SK-N-SH treated with all-trans-retinoic acid at 6 μM for 48 hours (cell line): ENCODE measurements at regions not wholly inside any gene's neighbourhood (a gene's known extent, or its start where the extent isn't known, plus 50 kb on each side); places are given as distances from the start of the nearest gene placed in this dataset.

Experiments used
- ATAC-seq: fragments of 200-7000 bp; cut with Tn5 transposase; 3 replicates; pipeline ENCODE4 v1.9.1; 2020; ENCODE audit warnings: mild to moderate bottlenecking, moderate library complexity
- BACH2 ChIP-seq: fragments of 250-450 bp; sonication (Bioruptor Pico); IDR thresholded peaks from 2 replicates; pipeline ENCODE4 v1.9.0; 2021; ENCODE audit warnings: mild to moderate bottlenecking, borderline replicate concordance
- CREB5 ChIP-seq: fragments of 250-450 bp; sonication (Bioruptor Pico); IDR thresholded peaks from 2 replicates; pipeline ENCODE4 v1.5.1; 2020; ENCODE audit warnings: low read depth, mild to moderate bottlenecking, moderate library complexity
- CSDC2 ChIP-seq: fragments of 250-450 bp; sonication (Bioruptor Pico); IDR thresholded peaks from 2 replicates; pipeline ENCODE4 v1.5.0; 2020; ENCODE audit warnings: mild to moderate bottlenecking, moderate library complexity
- CSRNP3 ChIP-seq: fragments of 250-450 bp; sonication (Bioruptor Pico); IDR thresholded peaks from 2 replicates; pipeline ENCODE4 v1.5.1; 2021; ENCODE audit warnings: mild to moderate bottlenecking, moderate library complexity
- GLIS3 ChIP-seq: fragments of 250-450 bp; sonication (Bioruptor Pico); IDR thresholded peaks from 2 replicates; pipeline ENCODE4 v1.5.0; 2020; ENCODE audit warnings: mild to moderate bottlenecking, moderate library complexity
- ISL1 ChIP-seq: fragments of 250-450 bp; sonication (Bioruptor Pico); IDR thresholded peaks from 2 replicates; pipeline ENCODE4 v2.1.2; 2022; ENCODE audit warnings: mild to moderate bottlenecking, moderate library complexity
- PATZ1 ChIP-seq: fragments of 250-450 bp; sonication (Bioruptor Pico); IDR thresholded peaks from 2 replicates; pipeline ENCODE4 v1.8.0; 2020; ENCODE audit warnings: mild to moderate bottlenecking, moderate library complexity, borderline replicate concordance
- POU6F1 ChIP-seq: fragments of 250-450 bp; sonication (Bioruptor Pico); IDR thresholded peaks from 2 replicates; pipeline ENCODE4 v1.8.0; 2021; ENCODE audit warnings: low read depth, mild to moderate bottlenecking, moderate library complexity, borderline replicate concordance
- RARB ChIP-seq: fragments of 250-450 bp; sonication (Bioruptor Pico); IDR thresholded peaks from 2 replicates; pipeline ENCODE4 v1.8.0; 2021; ENCODE audit warnings: mild to moderate bottlenecking, moderate library complexity
- SNAI2 ChIP-seq: fragments of 250-450 bp; sonication (Bioruptor Pico); IDR thresholded peaks from 2 replicates; pipeline ENCODE4 v1.5.0; 2020; ENCODE audit warnings: mild to moderate bottlenecking, moderate library complexity
- TCF4 ChIP-seq: fragments of 250-450 bp; sonication (Bioruptor Pico); IDR thresholded peaks from 2 replicates; pipeline ENCODE4 v1.8.0; 2021; ENCODE audit warnings: mild to moderate bottlenecking, moderate library complexity, borderline replicate concordance
- TSHZ2 ChIP-seq: fragments of 250-450 bp; sonication (Bioruptor Pico); IDR thresholded peaks from 2 replicates; pipeline ENCODE4 v1.5.0; 2020; ENCODE audit warnings: mild to moderate bottlenecking, moderate library complexity
- ZC3H10 ChIP-seq: fragments of 250-450 bp; sonication (Bioruptor Pico); IDR thresholded peaks from 2 replicates; pipeline ENCODE4 v1.5.1; 2021; ENCODE audit warnings: mild to moderate bottlenecking, moderate library complexity
- ZFP3 ChIP-seq: fragments of 250-450 bp; sonication (Bioruptor Pico); IDR thresholded peaks from 2 replicates; pipeline ENCODE4 v1.5.0; 2020; ENCODE audit warnings: mild to moderate bottlenecking, moderate library complexity
- ZFP30 ChIP-seq: fragments of 450-650 bp; formaldehyde crosslinking; IDR thresholded peaks from 2 replicates; pipeline ENCODE4 v1.5.0; 2022; ENCODE audit warnings: mild to moderate bottlenecking, moderate library complexity
- ZNF565 ChIP-seq: fragments of 450-650 bp; formaldehyde crosslinking; conservative IDR thresholded peaks from 2 replicates; pipeline ENCODE4 v1.5.0; 2020; ENCODE audit warnings: low read depth, mild to moderate bottlenecking, moderate library complexity
- ZNF70 ChIP-seq: fragments of 450-650 bp; formaldehyde crosslinking; IDR thresholded peaks from 2 replicates; pipeline ENCODE4 v1.5.0; 2020; ENCODE audit warnings: mild to moderate bottlenecking, moderate library complexity
- ZNF8 ChIP-seq: fragments of 450-650 bp; formaldehyde crosslinking; IDR thresholded peaks from 2 replicates; pipeline ENCODE4 v1.5.0; 2020; ENCODE audit warnings: mild to moderate bottlenecking, moderate library complexity

GRCh38 chr14:104369208-104369607 lies 210.4 kb upstream of the C14orf180 start:
- TF ChIP-seq ZNF565 (CRISPR knock-in tag) (no peak), PATZ1 (CRISPR knock-in tag) (no peak), CSDC2 (CRISPR knock-in tag) (no peak), TCF4 (CRISPR knock-in tag) (no peak), CSRNP3 (CRISPR knock-in tag) (no peak), ZFP3 (no peak), ZFP30 (no peak), ISL1 (CRISPR knock-in tag) (no peak), ZNF70 (CRISPR knock-in tag) (no peak), CREB5 (no peak), RARB (CRISPR knock-in tag) (no peak), ZC3H10 (CRISPR knock-in tag) (no peak), GLIS3 (CRISPR knock-in tag) (no peak), ZNF8 (CRISPR knock-in tag) (no peak), TSHZ2 (no peak), POU6F1 (no peak)
- no peak for ATAC-seq

GRCh38 chr14:104370256-104370870 lies 209.2 kb upstream of the C14orf180 start:
- no peak for TF ChIP-seq BACH2 (CRISPR knock-in tag)
- no peak for TF ChIP-seq ZNF70 (CRISPR knock-in tag)
- TF ChIP-seq CSRNP3 (CRISPR knock-in tag), result no peak
- TF ChIP-seq POU6F1, result no peak
- no peak for TF ChIP-seq ISL1 (CRISPR knock-in tag)
- TF ChIP-seq SNAI2 (CRISPR knock-in tag), result no peak
- no peak for TF ChIP-seq ZFP3
- ATAC-seq, result peak; percentile 64; the same call in 2 of the 3 replicates
